ENCODE measurements at regions not wholly inside any gene's neighbourhood (a gene's known extent, or its start where the extent isn't known, plus 50 kb on each side); places are given as distances from the start of the nearest gene placed in this dataset.

DNA sequence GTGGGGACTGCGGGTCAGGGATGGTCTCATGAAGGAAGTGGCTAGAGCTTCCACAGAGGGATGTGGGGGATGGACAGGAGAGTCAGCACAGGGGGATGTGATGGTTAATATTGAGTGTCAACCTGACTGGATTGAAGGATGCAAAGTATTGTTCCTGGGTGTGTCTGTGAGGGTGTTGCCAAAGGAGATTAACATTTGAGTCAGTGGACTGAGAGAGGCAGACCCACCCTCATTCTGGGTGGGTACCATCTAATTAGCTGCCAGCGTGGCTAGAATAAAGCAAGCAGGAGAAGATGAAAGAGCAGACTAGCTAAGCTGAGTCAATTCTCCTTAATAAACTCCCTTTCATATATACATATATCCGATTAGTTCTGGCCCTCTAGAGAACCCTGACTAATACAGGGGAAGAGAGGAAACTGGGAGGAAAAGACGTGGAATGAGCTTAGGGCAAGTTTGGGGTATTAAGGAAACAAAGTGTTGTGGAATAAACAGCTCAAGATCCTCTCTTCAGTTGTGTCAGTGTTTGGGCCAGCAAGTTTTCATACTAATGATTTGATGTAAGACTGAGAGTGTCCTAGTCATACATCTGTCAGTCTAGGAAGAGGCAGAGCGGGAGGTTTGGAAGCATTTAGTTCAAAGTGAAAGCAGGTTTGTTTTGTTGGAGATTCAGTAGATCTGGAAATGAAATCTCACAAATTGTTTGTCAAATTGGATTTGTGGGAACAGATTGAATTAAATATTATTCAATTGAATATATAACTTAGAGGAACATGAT lies 135.2 kb upstream of the NT5C1B start:
- ChIA-PET CTCF (ENCODE audit: low intra/inter-chr PET ratio) (no interaction called here), POLR2A (no interaction called here)
- Histone ChIP-seq H3K9me3 (replicated peaks; ENCODE audit: control insufficient read depth, insufficient read depth, low read depth, low read length) (no peaks in the 10 kb centered on the region), H2AFZ (ENCODE audit: low read depth, low read length) (no peak overlapping the region), H3K27ac (ENCODE audit: extremely low read depth, low read depth, low read length) (no peak overlapping the region), H3K36me3 (ENCODE audit: control insufficient read depth, insufficient read depth, low read length) (no peaks in the 10 kb centered on the region), H3K9me1 (ENCODE audit: control insufficient read depth, insufficient read depth, low read length) (no peaks in the 10 kb centered on the region), H3K9ac (ENCODE audit: insufficient read depth in 1 of 2, low read depth in 2 of 2, low read length in 2 of 2) (no peak overlapping the region), H4K20me1 (replicated peaks; ENCODE audit: control insufficient read depth, insufficient read depth, low read length) (no peaks in the 10 kb centered on the region), H3K4me3 (no peak overlapping the region), H3K4me1 (replicated peaks in 1 of 2; ENCODE audit: control insufficient read depth in 2 of 2, insufficient read depth in 2 of 2, low read length in 2 of 2) (no peaks in the 10 kb centered on the region), H3K79me2 (ENCODE audit: control insufficient read depth, insufficient read depth, low read length) (no peaks in the 10 kb centered on the region), H3K27me3 (ENCODE audit: control insufficient read depth in 2 of 2, insufficient read depth in 2 of 2, low read length in 2 of 2) (no peaks in the 10 kb centered on the region), H3K4me2 (ENCODE audit: insufficient read depth, low read length) (no peak overlapping the region)
- in situ Hi-C loops (cut with MboI), result no loop called here
- no peak for ATAC-seq
- intact Hi-C loops (cut with micrococcal nuclease), result no loop called here
- no peak for DNase-seq (ENCODE audit: extremely low read depth in 1 of 4, low spot score in 3 of 4)
- BruUV-seq (replicated peaks), result no TSS peak
- TF ChIP-seq, protein P1, sequence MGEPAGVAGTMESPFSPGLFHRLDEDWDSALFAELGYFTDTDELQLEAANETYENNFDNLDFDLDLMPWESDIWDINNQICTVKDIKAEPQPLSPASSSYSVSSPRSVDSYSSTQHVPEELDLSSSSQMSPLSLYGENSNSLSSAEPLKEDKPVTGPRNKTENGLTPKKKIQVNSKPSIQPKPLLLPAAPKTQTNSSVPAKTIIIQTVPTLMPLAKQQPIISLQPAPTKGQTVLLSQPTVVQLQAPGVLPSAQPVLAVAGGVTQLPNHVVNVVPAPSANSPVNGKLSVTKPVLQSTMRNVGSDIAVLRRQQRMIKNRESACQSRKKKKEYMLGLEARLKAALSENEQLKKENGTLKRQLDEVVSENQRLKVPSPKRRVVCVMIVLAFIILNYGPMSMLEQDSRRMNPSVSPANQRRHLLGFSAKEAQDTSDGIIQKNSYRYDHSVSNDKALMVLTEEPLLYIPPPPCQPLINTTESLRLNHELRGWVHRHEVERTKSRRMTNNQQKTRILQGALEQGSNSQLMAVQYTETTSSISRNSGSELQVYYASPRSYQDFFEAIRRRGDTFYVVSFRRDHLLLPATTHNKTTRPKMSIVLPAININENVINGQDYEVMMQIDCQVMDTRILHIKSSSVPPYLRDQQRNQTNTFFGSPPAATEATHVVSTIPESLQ (CRISPR knock-in tag; IDR thresholded peaks at IDR 0.05), result no peak
- TF ChIP-seq NR4A1 (CRISPR knock-in tag; IDR thresholded peaks at IDR 0.05) (no peak), NR4A1 (tag; IDR thresholded peaks at IDR 0.05) (no peak), ZNF232 (CRISPR knock-in tag; IDR thresholded peaks at IDR 0.05) (no peak), ADNP (tag; IDR thresholded peaks at IDR 0.05) (no peak), ZNF551 (CRISPR knock-in tag; IDR thresholded peaks at IDR 0.05) (no peak), JUNB (CRISPR knock-in tag; conservative IDR thresholded peaks at IDR 0.05) (no peak)
- TF ChIP-seq, protein P2, sequence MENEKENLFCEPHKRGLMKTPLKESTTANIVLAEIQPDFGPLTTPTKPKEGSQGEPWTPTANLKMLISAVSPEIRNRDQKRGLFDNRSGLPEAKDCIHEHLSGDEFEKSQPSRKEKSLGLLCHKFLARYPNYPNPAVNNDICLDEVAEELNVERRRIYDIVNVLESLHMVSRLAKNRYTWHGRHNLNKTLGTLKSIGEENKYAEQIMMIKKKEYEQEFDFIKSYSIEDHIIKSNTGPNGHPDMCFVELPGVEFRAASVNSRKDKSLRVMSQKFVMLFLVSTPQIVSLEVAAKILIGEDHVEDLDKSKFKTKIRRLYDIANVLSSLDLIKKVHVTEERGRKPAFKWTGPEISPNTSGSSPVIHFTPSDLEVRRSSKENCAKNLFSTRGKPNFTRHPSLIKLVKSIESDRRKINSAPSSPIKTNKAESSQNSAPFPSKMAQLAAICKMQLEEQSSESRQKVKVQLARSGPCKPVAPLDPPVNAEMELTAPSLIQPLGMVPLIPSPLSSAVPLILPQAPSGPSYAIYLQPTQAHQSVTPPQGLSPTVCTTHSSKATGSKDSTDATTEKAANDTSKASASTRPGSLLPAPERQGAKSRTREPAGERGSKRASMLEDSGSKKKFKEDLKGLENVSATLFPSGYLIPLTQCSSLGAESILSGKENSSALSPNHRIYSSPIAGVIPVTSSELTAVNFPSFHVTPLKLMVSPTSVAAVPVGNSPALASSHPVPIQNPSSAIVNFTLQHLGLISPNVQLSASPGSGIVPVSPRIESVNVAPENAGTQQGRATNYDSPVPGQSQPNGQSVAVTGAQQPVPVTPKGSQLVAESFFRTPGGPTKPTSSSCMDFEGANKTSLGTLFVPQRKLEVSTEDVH (IDR thresholded peaks at IDR 0.05; ENCODE audit: low read depth, partially characterized antibody), result no peak
- TF ChIP-seq, protein P3, sequence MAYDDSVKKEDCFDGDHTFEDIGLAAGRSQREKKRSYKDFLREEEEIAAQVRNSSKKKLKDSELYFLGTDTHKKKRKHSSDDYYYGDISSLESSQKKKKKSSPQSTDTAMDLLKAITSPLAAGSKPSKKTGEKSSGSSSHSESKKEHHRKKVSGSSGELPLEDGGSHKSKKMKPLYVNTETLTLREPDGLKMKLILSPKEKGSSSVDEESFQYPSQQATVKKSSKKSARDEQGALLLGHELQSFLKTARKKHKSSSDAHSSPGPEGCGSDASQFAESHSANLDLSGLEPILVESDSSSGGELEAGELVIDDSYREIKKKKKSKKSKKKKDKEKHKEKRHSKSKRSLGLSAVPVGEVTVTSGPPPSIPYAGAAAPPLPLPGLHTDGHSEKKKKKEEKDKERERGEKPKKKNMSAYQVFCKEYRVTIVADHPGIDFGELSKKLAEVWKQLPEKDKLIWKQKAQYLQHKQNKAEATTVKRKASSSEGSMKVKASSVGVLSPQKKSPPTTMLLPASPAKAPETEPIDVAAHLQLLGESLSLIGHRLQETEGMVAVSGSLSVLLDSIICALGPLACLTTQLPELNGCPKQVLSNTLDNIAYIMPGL (CRISPR knock-in tag; IDR thresholded peaks at IDR 0.05), result no peak
- no peak for FAIRE-seq
- 0% methylated on average over 4 of the region's 5 CpGs for WGBS (ENCODE audit: insufficient coverage, low coverage, missing lambda C conversion rate)
